Gastrocnemius medialis (tissue), 4 donors: ENCODE measurements at regions not wholly inside any gene's neighbourhood (a gene's known extent, or its start where the extent isn't known, plus 50 kb on each side); places are given as distances from the start of the nearest gene placed in this dataset.

Source experiments
- ATAC-seq, 2 donors: fragments of 150-250 bp; one replicate each; pipeline ENCODE4 v1.9.1; 2016
- DNase-seq, 2 donors: peaks; one replicate each; pipeline ENCODE4 v3.0.0-alpha.2; 2019
- H3K27ac ChIP-seq, 4 donors: fragments of 200-600 bp; sonication (generic); 1 replicate in 1 of 4; 2 replicates in 3 of 4; pipeline ENCODE4 v1.5.1; 2016 to 2018; ENCODE audit warnings: mild to moderate bottlenecking in 2 of 4, moderate library complexity in 1 of 4
- H3K27me3 ChIP-seq, 3 donors: fragments of 200-600 bp; sonication (generic) in 2 of 3; 1 replicate in 1 of 3; 2 replicates in 2 of 3; pipeline versions ENCODE4 v1.5.1 to v1.6.0; 2016 to 2019; ENCODE audit warnings: mild to moderate bottlenecking in 1 of 3, moderate library complexity in 1 of 3
- H3K36me3 ChIP-seq, 2 donors: fragments of 200-600 bp; sonication (generic) in 1 of 2; one replicate each; pipeline ENCODE4 v1.5.1; 2017 to 2018
- H3K4me1 ChIP-seq, 2 donors: fragments of 200-600 bp; sonication (generic) in 1 of 2; one replicate each; pipeline ENCODE4 v1.5.1; 2016 to 2017; ENCODE audit warnings: mild to moderate bottlenecking in 2 of 2
- H3K4me3 ChIP-seq, 4 donors: fragments of 200-600 bp; sonication (generic) in 3 of 4; 1 replicate in 1 of 4; 2 replicates in 3 of 4; pipeline ENCODE4 v1.5.1; 2016 to 2019; ENCODE audit warnings: mild to moderate bottlenecking in 2 of 4
- H3K9me3 ChIP-seq, 3 donors: fragments of 200-600 bp; sonication (generic) in 2 of 3; 1 replicate in 1 of 3; 2 replicates in 2 of 3; pipeline ENCODE4 v1.5.1; 2016 to 2019
- POLR2A ChIP-seq, 2 donors: fragments of 450-650 bp; IDR thresholded peaks; one replicate each; pipeline ENCODE4 v1.6.1; 2017; ENCODE audit warnings: antibody characterized with exemption in 2 of 2, mild to moderate bottlenecking in 2 of 2, moderate library complexity in 2 of 2
- in situ Hi-C, 4 donors: fragments of 200-750 bp; cut with MboI; loops; one replicate each; pipeline versions ENCODE4 v1.15.0 to v1.8.0; 2017; ENCODE audit warnings: low sequenced_read_pairs in 4 of 4
- intact Hi-C: fragments of 100-400 bp; cut with DNase I; formaldehyde crosslinking; loops from one replicate; pipeline ENCODE4 v1.15.1; 2023; ENCODE audit warnings: low total_unique reads
- TF ChIP-seq, protein P1 (sequence below), 5 experiments: fragments of 450-650 bp in 3 of 5; fragments of 200-600 bp in 2 of 5; sonication (generic) in 2 of 5; IDR thresholded peaks in 4 of 5; conservative IDR thresholded peaks in 1 of 5; 1 replicate in 4 of 5; 2 replicates in 1 of 5; pipeline ENCODE4 v1.5.1; 2016 to 2019; ENCODE audit warnings: antibody characterized with exemption in 5 of 5, mild to moderate bottlenecking in 3 of 5, moderate library complexity in 3 of 5

DNA sequence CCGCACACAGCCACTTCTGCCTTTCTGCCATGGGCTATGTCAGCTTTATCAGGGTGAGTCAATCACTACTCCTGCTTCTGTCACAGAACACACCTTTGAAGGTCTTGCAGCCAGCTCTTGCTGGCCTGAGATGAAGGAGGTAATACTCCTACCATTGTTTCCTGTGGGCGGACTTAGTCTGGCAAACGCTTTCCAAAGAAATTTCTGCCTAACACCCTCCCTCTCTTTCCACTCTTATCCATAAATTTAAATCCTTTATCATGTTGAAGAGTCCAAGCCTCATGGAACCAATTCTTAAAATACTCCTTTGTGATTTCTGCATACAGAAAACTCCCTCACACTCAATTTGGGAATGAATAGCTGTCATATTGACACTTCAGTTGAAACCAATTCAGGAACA, 633.1 kb upstream of the CHRM3 start:
- TF ChIP-seq, protein P1, sequence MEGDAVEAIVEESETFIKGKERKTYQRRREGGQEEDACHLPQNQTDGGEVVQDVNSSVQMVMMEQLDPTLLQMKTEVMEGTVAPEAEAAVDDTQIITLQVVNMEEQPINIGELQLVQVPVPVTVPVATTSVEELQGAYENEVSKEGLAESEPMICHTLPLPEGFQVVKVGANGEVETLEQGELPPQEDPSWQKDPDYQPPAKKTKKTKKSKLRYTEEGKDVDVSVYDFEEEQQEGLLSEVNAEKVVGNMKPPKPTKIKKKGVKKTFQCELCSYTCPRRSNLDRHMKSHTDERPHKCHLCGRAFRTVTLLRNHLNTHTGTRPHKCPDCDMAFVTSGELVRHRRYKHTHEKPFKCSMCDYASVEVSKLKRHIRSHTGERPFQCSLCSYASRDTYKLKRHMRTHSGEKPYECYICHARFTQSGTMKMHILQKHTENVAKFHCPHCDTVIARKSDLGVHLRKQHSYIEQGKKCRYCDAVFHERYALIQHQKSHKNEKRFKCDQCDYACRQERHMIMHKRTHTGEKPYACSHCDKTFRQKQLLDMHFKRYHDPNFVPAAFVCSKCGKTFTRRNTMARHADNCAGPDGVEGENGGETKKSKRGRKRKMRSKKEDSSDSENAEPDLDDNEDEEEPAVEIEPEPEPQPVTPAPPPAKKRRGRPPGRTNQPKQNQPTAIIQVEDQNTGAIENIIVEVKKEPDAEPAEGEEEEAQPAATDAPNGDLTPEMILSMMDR (IDR thresholded peaks at IDR 0.05 in 4 of 5, conservative IDR thresholded peaks at IDR 0.05 in 1 of 5), result no peak
- no peak for TF ChIP-seq POLR2A (IDR thresholded peaks at IDR 0.05)
- no peak for DNase-seq
- no peak overlapping the region for H3K4me3 ChIP-seq
- no peaks in the 10 kb centered on the region for H3K9me3 ChIP-seq
- no peak overlapping the region for H3K27ac ChIP-seq
- no peaks in the 10 kb centered on the region for H3K4me1 ChIP-seq
- intact Hi-C loops (no loop called here), in situ Hi-C loops (no loop called here)
- no peaks in the 10 kb centered on the region for H3K36me3 ChIP-seq
- no peaks in the 10 kb centered on the region for H3K27me3 ChIP-seq
- no peak for ATAC-seq

DNA sequence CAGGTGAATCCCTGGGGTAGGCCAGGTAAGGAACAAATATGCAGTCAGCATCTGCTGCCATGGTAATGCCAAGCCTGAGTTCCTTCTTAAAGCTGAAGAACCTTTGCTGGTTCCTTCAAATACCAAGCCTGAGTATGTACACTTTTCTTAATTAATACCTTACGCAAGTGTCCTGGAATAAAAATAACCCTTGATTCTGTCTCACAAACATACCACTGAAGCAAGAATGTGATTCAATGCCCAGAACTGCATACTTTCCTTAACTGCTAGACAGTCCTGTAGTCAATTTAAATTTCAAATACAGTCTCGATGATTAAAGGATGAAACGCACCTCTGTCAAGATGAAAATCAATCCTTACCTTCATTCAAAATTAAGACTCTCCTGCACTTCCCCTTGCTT, 634.0 kb upstream of the CHRM3 start:
- in situ Hi-C loops, result no loop called here
- no peaks in the 10 kb centered on the region for H3K9me3 ChIP-seq
- H3K36me3 ChIP-seq, result no peaks in the 10 kb centered on the region
- H3K4me1 ChIP-seq, result no peaks in the 10 kb centered on the region
- TF ChIP-seq, protein P1 (IDR thresholded peaks at IDR 0.05 in 4 of 5, conservative IDR thresholded peaks at IDR 0.05 in 1 of 5), result no peak
- no peak for TF ChIP-seq POLR2A (IDR thresholded peaks at IDR 0.05)
- no peak overlapping the region for H3K27ac ChIP-seq
- intact Hi-C loops, result no loop called here
- H3K4me3 ChIP-seq, result no peak overlapping the region
- ATAC-seq (no peak), DNase-seq (no peak)
- no peaks in the 10 kb centered on the region for H3K27me3 ChIP-seq

DNA sequence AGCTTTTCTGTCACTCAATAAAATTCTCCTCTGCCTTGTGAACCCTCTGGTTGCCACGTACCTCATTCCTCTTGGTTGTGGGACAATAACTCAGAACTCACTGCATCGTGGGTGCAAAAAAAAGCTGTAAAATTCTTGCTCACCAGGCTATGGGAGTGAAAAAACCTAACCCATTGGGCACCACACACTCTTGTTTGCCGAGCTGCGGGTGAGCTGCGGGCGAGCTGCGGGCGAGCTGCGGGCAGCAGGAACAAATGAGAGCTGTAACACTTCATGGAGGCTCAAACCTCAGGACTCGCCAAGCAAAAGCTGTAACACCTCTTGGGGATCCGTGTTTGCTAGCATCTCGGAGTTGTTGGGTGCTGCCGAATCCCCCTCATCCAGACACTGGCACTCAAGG, 641.3 kb upstream of the CHRM3 start:
- no peaks in the 10 kb centered on the region for H3K36me3 ChIP-seq
- H3K27ac ChIP-seq, result no peak overlapping the region
- no peaks in the 10 kb centered on the region for H3K27me3 ChIP-seq
- no peaks in the 10 kb centered on the region for H3K4me1 ChIP-seq
- DNase-seq (no peak), ATAC-seq (no peak)
- no peak overlapping the region for H3K4me3 ChIP-seq
- intact Hi-C loops, result no loop called here
- H3K9me3 ChIP-seq, result no peaks in the 10 kb centered on the region
- TF ChIP-seq POLR2A (IDR thresholded peaks at IDR 0.05), result no peak
- TF ChIP-seq, protein P1 (IDR thresholded peaks at IDR 0.05 in 4 of 5, conservative IDR thresholded peaks at IDR 0.05 in 1 of 5), result no peak
- in situ Hi-C loops, result no loop called here

DNA sequence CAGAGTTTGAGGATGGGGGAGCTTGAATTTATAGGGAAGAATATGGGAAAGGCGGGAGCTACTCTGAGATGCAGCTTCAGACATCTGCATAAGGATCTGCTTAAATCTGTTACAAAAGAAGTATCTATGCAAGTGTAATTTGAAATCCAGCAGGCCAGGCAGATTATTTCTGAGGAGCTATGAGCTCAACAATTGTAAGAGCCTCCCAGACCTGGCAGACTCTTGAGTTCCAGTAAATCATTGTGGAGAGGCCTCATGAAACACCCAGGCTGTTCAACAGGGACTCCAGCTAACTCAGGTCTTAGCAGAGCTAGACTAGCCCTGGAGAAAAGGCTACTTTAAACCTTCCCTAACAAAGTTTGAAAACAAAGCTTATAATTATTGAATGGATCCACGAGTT, 647.5 kb upstream of the CHRM3 start:
- H3K4me1 ChIP-seq, result no peaks in the 10 kb centered on the region
- DNase-seq, result no peak
- in situ Hi-C loops, result no loop called here
- H3K9me3 ChIP-seq, result no peaks in the 10 kb centered on the region
- H3K36me3 ChIP-seq, result no peaks in the 10 kb centered on the region
- no peaks in the 10 kb centered on the region for H3K27me3 ChIP-seq
- no peak for TF ChIP-seq POLR2A (IDR thresholded peaks at IDR 0.05)
- TF ChIP-seq, protein P1 (IDR thresholded peaks at IDR 0.05 in 4 of 5, conservative IDR thresholded peaks at IDR 0.05 in 1 of 5), result no peak
- intact Hi-C loops, result no loop called here
- no peak overlapping the region for H3K27ac ChIP-seq
- H3K4me3 ChIP-seq, result no peak overlapping the region
- no peak for ATAC-seq

DNA sequence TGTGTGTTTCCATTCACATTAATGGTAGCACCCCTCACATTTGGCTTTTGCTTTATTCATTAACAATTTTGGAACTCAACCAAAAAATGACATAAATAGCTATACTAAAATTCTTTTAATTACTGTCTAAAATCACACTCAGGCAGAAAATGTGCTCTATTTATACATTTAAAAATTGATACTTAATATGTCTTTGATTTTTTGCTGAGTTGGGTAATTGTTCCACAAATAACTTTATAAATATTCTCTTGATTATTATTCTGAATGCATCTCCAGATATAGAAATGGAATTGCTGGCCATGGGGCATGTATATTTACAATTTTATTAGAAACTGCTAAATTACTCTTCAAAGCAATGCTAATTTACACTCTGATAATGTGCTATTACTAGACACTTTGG, 658.7 kb upstream of the CHRM3 start:
- no peaks in the 10 kb centered on the region for H3K27me3 ChIP-seq
- H3K4me1 ChIP-seq, result no peaks in the 10 kb centered on the region
- ATAC-seq, result no peak
- intact Hi-C loops (no loop called here), in situ Hi-C loops (no loop called here)
- H3K27ac ChIP-seq, result no peak overlapping the region
- H3K9me3 ChIP-seq, result no peaks in the 10 kb centered on the region
- TF ChIP-seq, protein P1 (IDR thresholded peaks at IDR 0.05 in 4 of 5, conservative IDR thresholded peaks at IDR 0.05 in 1 of 5), result no peak
- no peak for TF ChIP-seq POLR2A (IDR thresholded peaks at IDR 0.05)
- no peak overlapping the region for H3K4me3 ChIP-seq
- no peaks in the 10 kb centered on the region for H3K36me3 ChIP-seq
- DNase-seq, result no peak
